H4 (cell line): ENCODE measurements at regions not wholly inside any gene's neighbourhood (a gene's known extent, or its start where the extent isn't known, plus 50 kb on each side); places are given as distances from the start of the nearest gene placed in this dataset.
"Not testable (repeated sequence)": the region's sequence is repeated elsewhere in the genome, so short reads cannot be mapped to it uniquely, and the experiment has no call there.

Source experiments
- DNase-seq: peaks from one replicate; pipeline ENCODE4 v3.0.0-alpha.2; 2015; ENCODE audit warnings: low spot score

DNA sequence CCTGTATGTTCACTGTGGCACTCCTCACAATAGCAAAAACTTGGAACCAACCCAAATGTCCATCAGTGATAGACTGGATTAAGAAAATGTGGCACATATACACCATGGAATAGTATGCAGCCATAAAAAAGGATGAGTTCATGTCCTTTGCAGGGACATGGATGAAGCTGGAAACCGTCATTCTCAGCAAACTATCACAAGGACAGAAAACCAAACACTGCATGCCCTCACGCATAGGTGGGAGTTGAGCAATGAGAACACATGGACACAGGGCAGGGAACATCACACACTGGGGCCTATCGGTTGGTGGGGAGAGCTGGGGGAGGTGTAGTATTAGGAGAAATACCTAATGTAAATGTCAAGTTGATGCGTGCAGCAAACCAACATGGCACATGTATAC, 275.7 kb upstream of the TLE3 start:
- not testable (repeated sequence) for DNase-seq

DNA sequence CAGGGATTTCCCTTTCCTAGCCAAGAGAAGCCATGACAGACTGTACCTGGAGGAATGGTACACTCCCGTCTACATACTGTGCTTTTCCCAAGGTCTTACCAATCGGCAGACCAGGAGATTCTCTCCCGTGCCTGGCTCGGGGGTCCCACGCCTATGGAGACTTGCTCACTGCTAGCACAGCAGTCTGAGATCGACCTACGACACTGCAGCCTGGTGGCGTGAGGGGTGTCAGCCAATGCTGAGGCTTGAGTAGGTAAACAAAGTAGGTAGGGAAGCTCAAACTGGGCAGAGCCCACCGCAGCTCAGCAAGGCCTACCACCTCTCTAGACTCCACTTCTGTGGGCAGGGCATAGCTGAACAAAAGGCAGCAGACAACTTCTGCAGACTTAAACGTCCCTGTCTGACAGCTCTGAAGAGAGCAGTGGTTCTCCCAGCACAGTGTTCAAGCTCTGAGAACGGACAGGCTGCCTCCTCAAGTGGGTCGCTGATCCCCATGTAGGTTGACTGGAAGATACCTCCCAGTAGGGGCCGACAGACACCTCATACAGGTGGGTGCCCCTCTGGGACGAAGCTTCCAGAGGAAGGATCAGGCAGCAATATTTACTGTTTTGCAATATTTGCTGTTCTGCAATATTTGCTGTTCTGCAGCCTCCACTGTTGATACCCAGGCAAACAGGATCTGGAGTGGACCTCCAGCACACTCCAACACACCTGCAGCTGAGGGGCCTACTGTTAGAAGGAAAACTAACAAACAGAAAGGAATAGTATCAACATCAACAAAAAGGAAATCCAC, 270.4 kb upstream of the TLE3 start:
- DNase-seq: not testable (repeated sequence)

DNA sequence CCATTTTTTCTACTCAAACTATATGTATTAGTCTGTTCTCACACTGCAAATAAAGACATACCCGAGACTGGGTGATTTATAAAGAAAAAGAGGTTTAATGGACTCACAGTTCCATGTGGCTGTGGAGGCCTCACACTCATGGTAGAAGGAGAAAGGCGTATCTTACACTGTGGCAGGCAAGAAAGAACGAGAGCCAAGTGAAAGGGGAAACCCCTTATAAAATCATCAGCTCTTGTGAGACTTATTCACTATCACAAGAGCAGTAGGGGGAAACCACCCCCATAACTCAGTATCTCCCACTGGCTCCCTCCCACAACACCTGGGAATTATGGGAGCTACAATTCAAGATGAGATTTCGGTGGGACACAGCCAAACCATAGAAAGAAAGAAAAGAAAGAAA, 266.3 kb upstream of the TLE3 start:
- DNase-seq: not testable (repeated sequence)

DNA sequence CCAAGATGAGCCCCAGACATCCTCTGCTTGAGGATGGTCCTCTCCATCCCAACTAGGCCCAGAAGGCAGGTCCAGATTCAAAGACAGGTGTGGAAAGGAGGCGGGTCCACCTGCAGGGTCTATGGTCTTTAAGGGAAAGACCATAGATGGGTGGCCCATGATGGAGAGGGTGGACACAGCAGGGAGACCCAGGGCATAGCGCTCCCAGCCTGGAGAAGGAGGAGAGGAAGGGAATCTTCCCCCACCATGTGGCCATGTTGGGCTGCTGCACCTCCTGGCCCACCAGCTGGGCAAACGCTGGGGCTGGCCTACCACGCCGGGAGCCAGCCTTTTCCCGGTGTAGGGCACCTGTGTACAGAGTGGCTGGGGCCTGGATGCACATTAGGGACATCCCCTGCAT, 265.2 kb upstream of the TLE3 start:
- peak; percentile 50 for DNase-seq

DNA sequence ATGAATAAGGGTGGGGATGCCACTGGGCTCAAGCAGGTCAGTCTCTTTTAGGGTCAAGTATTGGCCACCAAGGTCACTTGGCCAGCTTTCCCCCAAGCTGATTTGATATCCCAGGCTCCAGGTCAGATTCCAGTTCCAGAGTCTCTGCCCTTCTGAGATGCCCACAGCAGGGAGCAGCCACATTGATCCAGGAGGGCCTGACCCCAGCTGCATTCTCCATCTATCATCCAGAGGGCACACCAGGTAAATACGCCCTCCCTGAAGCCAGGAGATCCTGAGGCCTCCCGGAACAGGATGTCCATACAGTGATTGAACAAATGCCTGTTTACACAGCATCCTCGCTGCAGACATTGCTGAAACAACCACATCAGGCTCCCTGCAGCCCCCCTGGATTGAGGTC, 264.6 kb upstream of the TLE3 start:
- DNase-seq: no peak

DNA sequence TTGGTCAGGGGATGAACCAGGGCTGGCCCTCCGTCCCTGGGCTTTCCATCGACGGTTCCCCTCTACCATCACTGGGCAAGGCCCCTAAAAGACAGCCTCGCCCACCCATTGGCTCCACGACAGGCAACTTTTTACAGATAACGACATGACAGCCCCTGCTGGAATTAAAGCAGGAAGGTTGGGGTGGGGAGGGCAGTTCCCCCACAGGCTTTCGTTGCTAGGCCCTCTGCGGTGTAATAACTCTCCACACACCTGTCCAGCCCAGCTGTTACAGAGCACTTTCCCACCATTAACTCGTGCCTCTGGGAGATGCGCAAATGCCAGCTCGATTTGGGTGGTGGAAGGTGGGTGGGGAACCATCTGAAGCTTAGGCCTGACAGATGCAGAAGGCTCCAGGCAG, 264.2 kb upstream of the TLE3 start:
- DNase-seq: no peak

DNA sequence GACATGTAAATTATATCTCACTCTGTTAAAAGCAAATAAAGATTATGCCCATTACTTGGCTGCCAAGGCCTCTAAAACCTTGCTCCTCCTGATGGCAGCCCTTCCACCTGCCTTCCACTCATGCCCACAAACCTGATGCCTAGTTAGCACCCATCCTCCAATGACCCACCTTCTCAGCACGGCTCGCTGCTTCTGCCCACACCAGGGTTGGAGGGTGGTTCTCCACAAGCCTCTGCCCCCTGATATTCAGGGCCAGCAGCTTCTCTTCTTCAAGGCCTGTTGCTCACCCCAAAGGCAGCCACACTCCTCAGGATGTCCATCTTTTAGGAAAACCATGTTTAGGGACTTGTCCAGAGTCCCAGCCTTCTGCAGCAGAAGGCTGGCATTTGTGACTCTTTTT, 263.4 kb upstream of the TLE3 start:
- DNase-seq: no peak

DNA sequence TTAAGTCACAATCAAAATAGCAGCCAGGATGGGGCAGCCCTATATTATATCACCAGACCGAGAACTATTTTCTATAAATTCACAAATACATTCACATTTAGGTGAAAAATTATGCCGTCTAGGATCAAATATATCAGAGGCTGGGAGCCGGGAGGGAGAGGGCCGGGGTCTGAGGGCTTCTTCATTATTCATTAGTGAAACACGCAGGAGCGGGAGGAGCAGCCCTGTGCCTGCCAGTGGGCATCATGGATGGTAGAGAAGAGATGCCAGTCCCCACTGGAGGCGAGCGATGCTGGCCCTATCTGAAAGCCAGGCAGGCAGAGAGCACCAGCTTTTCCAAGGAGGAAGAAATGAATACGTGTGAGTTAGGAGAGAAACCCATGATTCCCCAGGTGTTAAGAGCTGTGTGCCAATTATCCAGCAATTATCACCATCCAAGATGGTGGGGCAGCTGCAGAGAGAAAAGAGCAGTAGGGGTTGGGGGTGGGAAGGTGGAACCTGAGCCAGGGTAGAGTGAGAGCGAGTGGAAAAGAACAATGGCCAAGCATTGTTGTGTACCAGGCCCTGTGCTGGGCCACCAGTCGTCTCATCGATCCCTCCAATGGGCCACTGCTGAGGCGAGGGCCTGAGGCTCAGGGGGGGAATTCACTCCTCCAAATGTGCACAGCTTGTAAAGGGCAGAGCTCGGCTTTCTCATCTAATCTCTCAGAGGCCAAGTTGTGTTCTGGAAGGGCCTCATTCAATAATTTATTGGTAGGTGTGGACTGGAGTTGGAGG, 261.3 kb upstream of the TLE3 start:
- no peak for DNase-seq

DNA sequence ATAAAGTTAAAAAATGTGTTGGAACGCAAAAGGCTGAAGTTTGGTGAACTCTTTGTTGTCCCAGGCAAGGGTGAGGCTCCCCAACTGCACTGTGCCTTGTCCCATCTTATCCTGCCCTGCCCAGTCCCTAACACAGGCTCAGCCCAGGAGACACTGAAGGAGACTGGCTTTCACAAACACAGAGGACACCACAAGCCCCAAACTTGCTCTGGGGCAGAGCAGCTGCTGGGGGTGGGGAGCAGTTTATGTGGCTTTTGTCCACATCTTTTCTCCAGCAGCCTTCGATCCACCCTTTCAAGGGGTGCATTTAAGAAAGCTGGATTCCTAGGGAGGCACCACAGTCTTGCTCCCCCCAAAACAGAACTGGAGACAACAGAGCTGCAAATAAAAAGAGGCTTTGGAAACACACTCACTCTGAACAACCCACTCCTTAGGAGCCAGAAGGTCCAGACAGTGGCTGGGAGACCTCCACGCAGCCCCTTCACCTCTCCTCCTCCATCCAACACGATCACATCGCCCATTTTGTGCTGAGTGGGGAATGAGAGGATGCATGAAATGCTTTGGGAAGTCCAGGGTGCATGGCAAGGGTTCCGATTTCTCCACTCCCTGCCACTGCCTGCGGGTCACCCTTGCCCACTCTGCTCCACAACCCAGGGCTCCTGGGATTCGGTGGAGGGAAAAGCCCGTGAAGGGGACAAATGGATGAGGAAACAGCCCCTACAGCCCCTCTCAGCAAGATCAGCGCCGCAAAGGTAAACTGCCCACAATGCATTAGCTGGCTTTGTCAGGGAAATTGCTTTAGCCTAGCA, 260.5 kb upstream of the TLE3 start:
- no peak for DNase-seq

DNA sequence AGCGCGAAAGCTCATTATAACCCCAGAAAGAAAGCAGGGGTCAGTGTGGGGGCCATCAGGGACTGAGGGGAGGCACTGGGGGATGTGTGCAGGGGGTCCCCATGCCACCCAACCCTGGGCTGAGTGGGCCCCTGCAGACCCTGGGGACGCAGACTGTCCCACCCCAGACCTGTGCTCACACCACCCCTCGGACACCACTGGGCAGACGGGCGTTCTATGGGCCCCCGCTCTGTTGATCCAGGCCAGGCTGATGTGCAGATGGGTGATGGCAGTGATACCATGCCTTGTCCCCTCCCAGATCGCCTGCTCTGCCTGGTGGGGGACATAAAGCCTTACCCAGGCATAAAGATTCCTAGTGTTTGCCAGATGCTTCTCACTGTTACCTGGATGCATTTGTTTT, 259.7 kb upstream of the TLE3 start:
- no peak for DNase-seq

DNA sequence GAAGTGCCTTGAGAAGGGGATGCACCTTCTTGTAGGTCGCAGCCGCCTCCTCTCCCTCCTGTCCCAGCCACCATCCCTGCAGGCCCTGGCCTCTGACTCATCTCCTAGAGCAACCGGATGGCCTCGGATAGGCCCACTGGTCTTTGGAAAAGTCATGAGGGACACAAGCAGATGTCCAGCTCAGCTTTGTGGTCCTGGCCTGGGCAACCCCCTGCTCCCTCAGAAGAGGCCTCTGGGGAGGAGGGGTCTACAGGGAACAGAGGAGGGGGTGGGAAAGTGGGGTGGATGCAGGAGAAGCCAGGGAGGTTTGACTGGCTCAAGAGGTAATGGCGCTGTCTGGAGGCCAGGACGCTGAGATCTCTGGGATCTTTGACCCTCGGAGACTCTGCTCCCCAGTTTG, 259.2 kb upstream of the TLE3 start:
- DNase-seq: no peak

DNA sequence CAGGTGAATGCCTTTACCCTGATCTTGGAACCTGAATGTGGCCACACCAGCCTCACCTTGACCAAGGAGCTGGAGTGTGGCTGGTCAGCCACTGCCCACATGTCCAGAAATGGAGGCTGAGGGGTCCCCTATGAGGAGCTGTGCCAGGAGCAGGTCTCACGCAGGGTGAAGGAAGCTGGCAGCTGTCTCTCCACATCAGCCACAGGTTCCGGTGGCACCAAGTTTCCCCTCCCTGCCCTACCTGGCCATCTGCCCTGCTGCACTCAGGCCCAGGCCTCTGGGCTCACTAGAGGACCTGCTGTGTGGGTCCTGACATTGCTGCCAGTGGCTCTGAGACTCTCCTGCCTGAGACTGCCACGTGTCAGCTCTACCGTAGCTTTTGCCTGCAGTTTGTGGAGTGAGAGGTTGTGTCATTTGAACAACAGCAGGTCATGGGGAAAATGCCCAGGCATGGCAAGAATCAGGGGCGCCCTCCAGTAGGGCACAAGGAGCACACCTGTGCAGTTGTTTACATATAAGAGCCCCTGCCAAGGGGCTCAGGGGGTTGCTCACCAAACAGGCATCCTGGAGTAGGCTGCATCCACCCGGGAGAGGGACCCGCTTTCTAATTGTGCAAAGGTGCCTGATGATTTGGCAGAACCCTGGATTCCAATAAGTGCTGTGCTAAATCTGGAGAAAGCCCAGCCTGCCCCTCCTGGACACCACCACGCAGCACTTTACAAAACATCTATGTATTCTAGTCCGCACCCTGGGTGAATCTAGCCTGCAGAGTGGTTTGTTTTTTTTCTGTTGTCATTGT, 258.5 kb upstream of the TLE3 start:
- no peak for DNase-seq

DNA sequence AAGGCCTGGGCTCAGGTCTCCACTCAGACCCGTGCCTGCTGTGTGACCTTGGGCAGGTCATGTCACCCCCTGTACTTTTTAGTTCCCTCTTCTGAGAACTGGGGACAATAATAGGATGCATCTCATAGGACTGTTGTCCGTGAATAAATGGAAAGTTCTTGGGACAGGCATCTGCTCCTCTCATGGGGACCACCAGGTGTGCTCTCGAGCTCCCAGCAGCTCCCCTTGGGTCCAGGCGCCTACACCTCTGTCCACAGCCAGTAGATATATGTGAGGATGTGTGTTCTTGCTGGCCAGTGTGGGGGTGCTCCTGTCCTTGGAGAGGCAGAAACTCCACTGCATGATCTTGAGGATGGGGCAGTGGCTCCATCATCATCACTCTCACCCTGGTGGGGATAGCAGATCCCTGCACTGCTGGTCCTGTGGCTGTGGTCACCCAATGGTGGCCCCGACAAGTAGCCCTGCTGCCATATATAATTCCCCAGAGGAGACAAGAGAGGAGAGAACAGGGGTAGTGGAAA, 257.6 kb upstream of the TLE3 start:
- peak; percentile 1 for DNase-seq

DNA sequence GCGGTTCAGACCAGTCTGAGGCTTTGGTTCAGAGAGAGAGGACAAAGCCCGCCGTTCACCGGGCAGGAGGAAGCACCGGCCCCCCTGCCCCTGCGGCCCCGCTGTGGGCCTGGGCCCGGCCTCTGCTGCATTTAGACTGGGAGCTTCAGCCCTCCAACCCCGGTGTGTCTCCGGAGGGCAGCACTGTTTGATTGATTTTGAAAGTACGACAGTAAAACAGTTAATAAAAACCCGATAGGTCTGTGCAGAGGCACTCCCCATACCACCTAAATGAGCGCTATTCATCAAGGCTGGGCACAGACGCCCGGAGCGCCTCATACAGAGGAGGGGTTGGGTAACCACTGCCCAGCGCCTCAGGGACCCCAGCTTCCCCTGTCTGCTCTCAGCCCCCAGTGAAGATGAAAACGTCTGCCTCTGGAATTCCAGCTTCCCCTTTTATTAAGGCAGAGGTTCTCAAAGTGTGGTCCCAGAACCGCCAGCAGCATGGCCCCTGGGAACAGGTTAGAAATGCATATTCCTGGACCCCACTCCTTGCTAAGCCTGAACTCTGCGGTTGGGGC, 256.7 kb upstream of the TLE3 start:
- no peak for DNase-seq

DNA sequence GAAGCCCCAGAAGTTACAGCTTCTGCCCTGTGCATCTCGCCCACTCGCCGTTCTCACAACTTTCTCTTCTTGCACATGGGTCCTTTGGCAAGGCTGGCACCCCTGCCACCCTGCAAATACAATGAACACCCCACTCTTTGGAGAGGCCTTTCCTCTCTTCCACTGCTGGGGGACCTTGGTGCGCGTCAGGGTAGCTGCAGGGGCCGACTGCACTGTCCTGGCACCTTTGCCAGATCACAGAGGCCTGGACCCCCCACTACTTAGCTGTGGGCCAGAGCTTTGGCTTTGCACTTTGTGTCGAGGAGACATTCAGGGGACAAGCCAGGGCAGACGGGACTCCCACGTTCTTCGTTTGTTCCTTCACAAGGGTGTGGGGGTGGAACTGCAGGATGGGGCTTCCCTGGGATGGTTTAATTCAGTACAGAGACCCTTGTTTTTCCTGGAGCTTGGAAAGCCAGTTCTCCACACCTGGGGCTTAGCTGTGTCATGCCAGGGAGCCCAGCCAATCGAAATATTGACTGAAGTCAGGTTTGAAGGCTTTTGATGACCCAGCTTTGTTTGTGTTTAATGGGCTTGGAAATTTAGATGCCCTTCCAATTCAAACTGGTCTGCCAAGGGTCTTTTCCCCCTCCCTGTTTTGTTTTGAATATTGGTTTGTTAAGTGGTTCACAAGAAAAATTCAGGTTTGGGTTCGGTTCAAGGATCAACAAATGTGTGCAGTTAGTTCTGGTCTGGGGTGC, 256.1 kb upstream of the TLE3 start:
- DNase-seq: no peak

DNA sequence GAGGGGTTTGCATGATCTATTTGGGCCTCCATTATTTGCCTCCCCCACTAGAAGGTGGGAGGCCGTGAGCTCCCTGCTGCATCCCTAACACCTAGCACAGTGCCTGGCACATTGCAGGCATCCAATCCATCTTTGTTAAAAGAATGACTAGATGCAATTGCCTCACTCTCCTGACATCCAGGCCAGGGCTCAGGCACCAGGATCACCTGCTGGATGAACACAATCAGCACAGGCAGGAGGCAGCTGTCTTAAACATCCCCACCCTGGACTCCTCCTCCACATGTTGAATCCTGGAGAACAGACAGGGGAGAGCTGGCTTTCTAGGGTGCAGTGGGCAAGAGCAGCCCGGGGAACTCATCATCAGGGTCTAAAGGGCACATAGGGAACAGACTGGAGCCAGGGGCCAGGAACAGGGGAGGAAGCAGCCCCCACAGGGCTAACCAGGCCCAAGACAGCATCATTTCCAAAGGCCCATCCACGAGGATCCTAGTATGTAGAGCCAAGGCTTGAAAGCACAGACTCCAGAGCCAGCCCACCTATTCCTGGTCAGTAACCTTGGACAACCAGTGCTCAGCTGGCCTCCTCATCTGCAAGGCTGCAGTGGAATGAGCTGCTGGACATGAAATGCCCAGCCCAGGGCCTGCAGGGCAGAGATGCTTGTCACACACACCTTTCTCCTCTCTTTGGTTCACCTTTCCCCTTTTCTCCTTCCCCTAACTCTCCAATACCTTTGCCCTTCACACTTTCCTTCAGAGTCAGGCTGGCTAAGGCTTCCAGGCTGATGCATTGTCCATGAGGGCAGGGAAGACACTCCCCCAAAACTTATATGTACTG, 254.4 kb upstream of the TLE3 start:
- no peak for DNase-seq

DNA sequence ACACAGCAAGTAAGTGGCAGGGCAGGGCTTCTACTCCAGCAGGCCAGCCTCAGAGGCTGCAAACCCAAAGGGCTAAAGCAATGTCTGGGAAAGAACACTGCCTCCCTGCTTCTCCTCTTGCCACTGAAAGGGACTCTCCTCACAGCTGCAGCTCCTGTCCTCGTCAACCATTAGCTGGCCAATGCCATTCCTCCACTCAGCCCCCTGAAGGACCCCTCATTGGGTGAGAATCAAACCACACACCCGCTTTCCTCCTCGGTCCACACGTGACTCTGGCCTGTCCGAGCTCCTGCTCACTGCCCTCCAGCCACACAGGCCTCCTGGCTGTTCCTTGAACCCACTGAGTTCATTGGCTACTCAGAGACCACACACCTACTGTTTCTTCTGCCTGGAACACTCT, 253.7 kb upstream of the TLE3 start:
- DNase-seq: no peak

DNA sequence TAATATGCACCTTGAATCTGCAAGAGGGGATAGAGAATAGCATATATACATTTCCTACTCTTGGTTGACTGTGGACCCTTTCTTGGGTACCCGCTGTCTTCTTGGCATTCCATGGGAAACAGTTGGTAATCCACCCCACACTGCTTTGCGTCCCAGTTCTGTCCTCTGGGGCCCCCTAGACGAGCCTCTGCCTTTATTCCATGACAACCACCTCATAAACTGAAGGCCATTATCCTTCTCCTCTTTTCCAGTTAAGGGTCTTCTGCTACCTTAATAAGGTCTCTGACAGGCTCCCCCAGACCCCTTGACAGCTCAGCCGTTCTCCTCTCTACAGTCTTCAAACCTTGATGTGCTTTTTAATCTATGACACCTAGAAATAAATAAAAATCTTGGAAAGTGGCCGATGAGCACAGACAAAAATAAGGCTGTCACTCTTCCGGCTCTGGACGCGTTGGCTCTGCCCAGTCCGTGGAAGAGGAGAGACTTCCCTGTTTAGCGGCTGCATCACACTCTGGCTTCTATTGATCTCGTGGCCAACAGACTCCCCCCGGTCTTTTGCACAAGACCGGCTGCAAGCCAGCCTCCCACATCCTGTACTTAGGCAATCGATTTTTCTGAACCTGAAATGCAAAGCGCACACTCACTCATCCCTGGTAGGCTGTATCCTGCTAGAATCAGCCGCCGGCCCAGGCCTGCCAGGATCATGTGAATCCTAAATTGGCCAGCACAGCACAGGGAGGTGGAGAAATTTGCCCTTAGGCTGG, 251.0 kb upstream of the TLE3 start:
- no peak for DNase-seq

DNA sequence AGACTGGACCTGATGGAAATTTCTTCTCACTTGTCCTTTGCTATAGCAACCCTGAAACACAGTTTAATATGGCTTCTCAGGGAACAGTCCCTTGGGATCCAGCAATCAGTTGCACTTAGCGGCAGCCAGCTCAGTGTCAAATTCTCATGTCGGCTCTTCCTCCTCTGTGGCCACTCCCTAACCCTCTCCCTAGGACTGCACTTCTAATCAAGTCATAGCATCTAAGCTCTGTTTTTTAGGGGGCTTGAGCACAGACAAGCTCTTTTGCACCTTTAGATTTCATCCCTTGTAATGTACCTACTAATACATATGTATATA, 250.5 kb upstream of the TLE3 start:
- no peak for DNase-seq
